A549 (cell line): ENCODE measurements at regions not wholly inside any gene's neighbourhood (a gene's known extent, or its start where the extent isn't known, plus 50 kb on each side); places are given as distances from the start of the nearest gene placed in this dataset.

Experiments used
- BHLHE40 ChIP-seq: IDR thresholded peaks from 2 replicates; pipeline ENCODE4 v1.6.1; 2012; ENCODE audit warnings: low read depth, low read length, inconsistent platforms
- CHD4 ChIP-seq: fragments of 200-600 bp; sonication (generic); IDR thresholded peaks from 2 replicates; pipeline ENCODE4 v1.6.1; 2016; ENCODE audit warnings: antibody characterized with exemption, mild to moderate bottlenecking, borderline replicate concordance
- CTCF ChIP-seq: fragments of >200 bp; sonication (Bioruptor Twin); formaldehyde crosslinking; IDR thresholded peaks from 3 replicates; pipeline ENCODE4 v1.5.1; 2016
- JUNB ChIP-seq: fragments of >200 bp; sonication (Bioruptor Twin); formaldehyde crosslinking; IDR thresholded peaks from 2 replicates; pipeline ENCODE4 v1.6.1; 2016
- KDM1A ChIP-seq: fragments of 200-600 bp; sonication (generic); IDR thresholded peaks from 2 replicates; pipeline ENCODE4 v1.6.1; 2016; ENCODE audit warnings: low read depth, mild to moderate bottlenecking
- MAFK ChIP-seq: fragments of 450-650 bp; IDR thresholded peaks from 2 replicates; pipeline ENCODE4 v1.6.1; 2014; ENCODE audit not compliant: partially characterized antibody
- PBX3 ChIP-seq: IDR thresholded peaks from 2 replicates; pipeline ENCODE4 v1.6.1; 2012
- POLR2A ChIP-seq: IDR thresholded peaks from 2 replicates; pipeline ENCODE4 v1.6.1; 2012; ENCODE audit warnings: mild to moderate bottlenecking, low read length
- SMC3 ChIP-seq: fragments of >200 bp; sonication (Bioruptor Twin); formaldehyde crosslinking; IDR thresholded peaks from 3 replicates; pipeline ENCODE4 v1.6.1; 2018; ENCODE audit warnings: inconsistent platforms
- USF2 ChIP-seq: fragments of 450-650 bp; IDR thresholded peaks from 2 replicates; pipeline ENCODE4 v1.6.1; 2014; ENCODE audit warnings: antibody characterized with exemption
- TF ChIP-seq, protein P1 (sequence below): fragments of 200-600 bp; sonication (generic); IDR thresholded peaks from 2 replicates; pipeline ENCODE4 v1.6.1; 2016; ENCODE audit warnings: antibody characterized with exemption, mild to moderate bottlenecking, moderate library complexity

- TF ChIP-seq BHLHE40 (no peak), PBX3 (no peak), CTCF (no peak), POLR2A (no peak), CHD4 (no peak), USF2 (no peak), MAFK (no peak), JUNB (no peak), SMC3 (no peak), KDM1A (no peak)
- TF ChIP-seq, protein P1, sequence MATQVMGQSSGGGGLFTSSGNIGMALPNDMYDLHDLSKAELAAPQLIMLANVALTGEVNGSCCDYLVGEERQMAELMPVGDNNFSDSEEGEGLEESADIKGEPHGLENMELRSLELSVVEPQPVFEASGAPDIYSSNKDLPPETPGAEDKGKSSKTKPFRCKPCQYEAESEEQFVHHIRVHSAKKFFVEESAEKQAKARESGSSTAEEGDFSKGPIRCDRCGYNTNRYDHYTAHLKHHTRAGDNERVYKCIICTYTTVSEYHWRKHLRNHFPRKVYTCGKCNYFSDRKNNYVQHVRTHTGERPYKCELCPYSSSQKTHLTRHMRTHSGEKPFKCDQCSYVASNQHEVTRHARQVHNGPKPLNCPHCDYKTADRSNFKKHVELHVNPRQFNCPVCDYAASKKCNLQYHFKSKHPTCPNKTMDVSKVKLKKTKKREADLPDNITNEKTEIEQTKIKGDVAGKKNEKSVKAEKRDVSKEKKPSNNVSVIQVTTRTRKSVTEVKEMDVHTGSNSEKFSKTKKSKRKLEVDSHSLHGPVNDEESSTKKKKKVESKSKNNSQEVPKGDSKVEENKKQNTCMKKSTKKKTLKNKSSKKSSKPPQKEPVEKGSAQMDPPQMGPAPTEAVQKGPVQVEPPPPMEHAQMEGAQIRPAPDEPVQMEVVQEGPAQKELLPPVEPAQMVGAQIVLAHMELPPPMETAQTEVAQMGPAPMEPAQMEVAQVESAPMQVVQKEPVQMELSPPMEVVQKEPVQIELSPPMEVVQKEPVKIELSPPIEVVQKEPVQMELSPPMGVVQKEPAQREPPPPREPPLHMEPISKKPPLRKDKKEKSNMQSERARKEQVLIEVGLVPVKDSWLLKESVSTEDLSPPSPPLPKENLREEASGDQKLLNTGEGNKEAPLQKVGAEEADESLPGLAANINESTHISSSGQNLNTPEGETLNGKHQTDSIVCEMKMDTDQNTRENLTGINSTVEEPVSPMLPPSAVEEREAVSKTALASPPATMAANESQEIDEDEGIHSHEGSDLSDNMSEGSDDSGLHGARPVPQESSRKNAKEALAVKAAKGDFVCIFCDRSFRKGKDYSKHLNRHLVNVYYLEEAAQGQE = no peak
These were observed 216.1 kb upstream of the THUMPD2 start for GRCh38 chr2:39995005-39995737.
